Muscle of leg (tissue), 3 donors: ENCODE measurements at regions not wholly inside any gene's neighbourhood (a gene's known extent, or its start where the extent isn't known, plus 50 kb on each side); places are given as distances from the start of the nearest gene placed in this dataset.

Source experiments
- DNase-seq: peaks from one replicate; pipeline ENCODE4 v3.0.0; 2013
- H3K27ac ChIP-seq: one replicate; pipeline ENCODE4 v1.5.1; 2013; ENCODE audit warnings: mild to moderate bottlenecking, low read length, control low read depth
- H3K27me3 ChIP-seq: one replicate; pipeline ENCODE4 v1.6.1; 2013; ENCODE audit warnings: low read length; ENCODE audit not compliant: control insufficient read depth, insufficient read depth
- H3K36me3 ChIP-seq: one replicate; pipeline ENCODE4 v1.6.1; 2013; ENCODE audit warnings: low read length; ENCODE audit not compliant: control insufficient read depth, insufficient read depth
- H3K4me1 ChIP-seq: one replicate; pipeline ENCODE4 v1.6.1; 2013; ENCODE audit warnings: low read length; ENCODE audit not compliant: control insufficient read depth, insufficient read depth
- H3K4me3 ChIP-seq: one replicate; pipeline ENCODE4 v1.5.1; 2013; ENCODE audit warnings: low read length, control low read depth
- H3K9me3 ChIP-seq: replicated peaks from 2 replicates; pipeline ENCODE4 v1.6.1; 2013; ENCODE audit warnings: low read depth, low read length; ENCODE audit not compliant: control insufficient read depth
- WGBS: methylation state at CpG from one replicate; pipeline ENCODE4 v1.1.5; 2013; ENCODE audit warnings: missing lambda C conversion rate; ENCODE audit not compliant: insufficient coverage; 5-methylcytosine and 5-hydroxymethylcytosine counted together

GRCh38 chr10:62709200-62709599 lies 95.3 kb upstream of the ADO start:
- DNase-seq, result no peak
- Histone ChIP-seq H3K9me3 (no peaks in the 10 kb centered on the region), H3K4me3 (no peak overlapping the region), H3K27ac (no peak overlapping the region), H3K4me1 (no peaks in the 10 kb centered on the region), H3K27me3 (no peaks in the 10 kb centered on the region), H3K36me3 (no peaks in the 10 kb centered on the region)
- no CpG with 5 or more reads among the region's 3 CpGs for WGBS

DNA sequence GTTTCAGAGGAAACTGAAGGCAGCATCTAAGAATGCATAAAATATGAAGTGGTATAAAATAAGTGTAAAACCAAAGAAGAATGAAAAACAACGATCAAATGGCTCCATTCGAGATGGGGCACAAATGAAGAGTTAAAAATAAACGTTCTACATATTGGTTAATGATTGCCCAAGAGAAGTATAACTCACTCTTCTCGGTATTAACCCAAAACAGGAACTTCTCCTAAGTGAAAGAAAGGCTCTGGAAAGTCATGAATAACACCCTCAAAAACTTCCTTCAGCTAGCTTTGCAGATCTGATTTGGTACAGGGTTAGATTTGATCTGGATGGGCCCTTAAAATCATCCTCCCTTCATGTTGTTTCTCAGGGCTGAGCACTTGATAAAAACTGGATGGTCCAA lies 94.3 kb upstream of the ADO start:
- no peak overlapping the region for H3K27ac ChIP-seq
- WGBS, result no CpG with 5 or more reads among the region's 4 CpGs
- H3K4me1 ChIP-seq, result no peaks in the 10 kb centered on the region
- H3K4me3 ChIP-seq, result no peak overlapping the region
- H3K27me3 ChIP-seq, result no peaks in the 10 kb centered on the region
- peak; percentile 5 for DNase-seq
- H3K36me3 ChIP-seq, result no peaks in the 10 kb centered on the region
- H3K9me3 ChIP-seq, result no peaks in the 10 kb centered on the region

DNA sequence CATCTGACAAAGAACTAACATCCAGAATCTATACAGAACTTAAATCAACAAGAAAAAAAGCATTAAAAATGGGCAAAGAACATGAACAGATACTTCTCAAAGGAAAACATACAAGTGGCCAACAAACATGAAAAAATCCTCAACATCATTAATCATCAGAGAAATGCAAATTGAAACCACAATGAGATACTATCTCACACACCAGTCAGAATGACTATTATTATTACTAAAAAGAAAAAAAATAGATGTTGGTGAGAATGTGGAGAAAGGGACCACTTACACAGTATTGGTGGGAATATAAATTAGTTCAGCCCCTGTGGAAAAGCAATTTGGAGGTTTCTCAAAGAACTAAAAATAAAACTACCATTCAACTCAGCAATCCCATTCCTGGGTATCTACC lies 89.1 kb upstream of the ADO start:
- H3K4me3 ChIP-seq, result no peak overlapping the region
- H3K4me1 ChIP-seq, result no peaks in the 10 kb centered on the region
- H3K9me3 ChIP-seq, result no peaks in the 10 kb centered on the region
- H3K36me3 ChIP-seq, result no peaks in the 10 kb centered on the region
- H3K27ac ChIP-seq, result no peak overlapping the region
- no peaks in the 10 kb centered on the region for H3K27me3 ChIP-seq
- DNase-seq, result no peak

GRCh38 chr10:62718585-62718984 lies 85.9 kb upstream of the ADO start:
- Histone ChIP-seq H3K36me3 (no peaks in the 10 kb centered on the region), H3K9me3 (no peaks in the 10 kb centered on the region), H3K4me3 (no peak overlapping the region), H3K4me1 (peaks cover 3% of the 10 kb centered on the region), H3K27ac (no peak overlapping the region), H3K27me3 (no peaks in the 10 kb centered on the region)
- WGBS, result 94% methylated on average over 5 of the region's 5 CpGs
- DNase-seq, result no peak

DNA sequence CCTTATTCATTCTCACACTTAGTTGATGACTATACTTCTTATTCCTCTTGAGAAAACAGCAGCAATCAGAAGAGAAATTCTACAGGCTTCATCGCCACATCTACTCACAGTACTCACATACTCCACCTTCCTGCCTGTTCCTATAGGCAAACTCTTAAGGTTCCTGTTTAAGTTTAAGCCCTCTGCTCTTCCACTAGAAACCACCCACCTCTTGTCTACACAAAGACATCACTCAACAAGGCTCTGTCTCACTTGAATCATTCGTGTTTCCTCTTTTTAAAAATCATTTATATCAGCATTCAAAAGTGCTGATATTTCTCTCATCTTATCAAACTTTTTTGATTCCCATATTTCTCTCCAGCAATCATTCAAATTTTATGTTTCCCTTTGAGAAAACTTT lies 85.5 kb upstream of the ADO start:
- no peak overlapping the region for H3K27ac ChIP-seq
- H3K36me3 ChIP-seq, result no peaks in the 10 kb centered on the region
- DNase-seq, result no peak
- H3K27me3 ChIP-seq, result no peaks in the 10 kb centered on the region
- 64% methylated on average over 2 of the region's 2 CpGs for WGBS
- no peaks in the 10 kb centered on the region for H3K9me3 ChIP-seq
- peaks cover 3% of the 10 kb centered on the region for H3K4me1 ChIP-seq
- H3K4me3 ChIP-seq, result no peak overlapping the region

GRCh38 chr10:62721687-62722086 lies 82.8 kb upstream of the ADO start:
- Histone ChIP-seq H3K27me3 (no peaks in the 10 kb centered on the region), H3K9me3 (no peaks in the 10 kb centered on the region), H3K4me1 (peaks cover 3% of the 10 kb centered on the region), H3K4me3 (no peak overlapping the region), H3K27ac (no peak overlapping the region), H3K36me3 (no peaks in the 10 kb centered on the region)
- DNase-seq, result no peak
- no CpG with 5 or more reads among the region's 4 CpGs for WGBS

DNA sequence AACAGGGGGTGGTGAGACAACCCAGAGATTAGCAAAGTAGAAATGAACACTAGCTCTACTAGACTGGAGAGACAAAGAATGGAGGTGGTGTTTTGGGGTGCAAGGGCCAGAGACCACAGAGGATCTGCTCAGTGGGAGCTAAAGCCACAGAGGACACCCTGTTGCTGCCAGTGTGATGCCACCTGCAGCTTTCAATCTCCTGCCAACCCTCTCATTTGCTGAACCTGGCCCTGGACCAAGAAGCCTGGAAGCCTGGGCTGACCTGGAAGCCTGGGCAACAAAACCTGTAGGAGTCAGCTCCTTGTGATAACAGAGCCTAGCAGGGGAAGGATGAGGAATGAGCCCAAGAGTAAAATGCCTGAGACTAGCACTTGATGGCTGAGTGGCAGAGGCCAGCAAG lies 81.1 kb upstream of the ADO start:
- no peak overlapping the region for H3K4me3 ChIP-seq
- no peaks in the 10 kb centered on the region for H3K9me3 ChIP-seq

GRCh38 chr10:62724465-62724864 lies 80.1 kb upstream of the ADO start:
- H3K27ac ChIP-seq, result no peak overlapping the region
- no peak overlapping the region for H3K4me3 ChIP-seq
- no peaks in the 10 kb centered on the region for H3K36me3 ChIP-seq
- H3K27me3 ChIP-seq, result no peaks in the 10 kb centered on the region
- WGBS, result 93% methylated on average over 6 of the region's 7 CpGs
- H3K9me3 ChIP-seq, result no peaks in the 10 kb centered on the region
- DNase-seq, result no peak
- H3K4me1 ChIP-seq, result peaks cover 3% of the 10 kb centered on the region

More for the DNA sequence above, 81.1 kb upstream of the ADO start:
- H3K36me3 ChIP-seq, result no peaks in the 10 kb centered on the region
- no peaks in the 10 kb centered on the region for H3K27me3 ChIP-seq
- peak; percentile 7 for DNase-seq
- H3K27ac ChIP-seq, result no peak overlapping the region
- H3K4me1 ChIP-seq, result peaks cover 3% of the 10 kb centered on the region

GRCh38 chr10:62726142-62726541 lies 78.4 kb upstream of the ADO start:
- no peak overlapping the region for H3K4me3 ChIP-seq
- H3K27me3 ChIP-seq, result no peaks in the 10 kb centered on the region
- no peaks in the 10 kb centered on the region for H3K36me3 ChIP-seq
- H3K9me3 ChIP-seq, result no peaks in the 10 kb centered on the region
- DNase-seq, result no peak
- peaks cover 3% of the 10 kb centered on the region for H3K4me1 ChIP-seq
- no peak overlapping the region for H3K27ac ChIP-seq
- 84% methylated on average over 2 of the region's 5 CpGs for WGBS

DNA sequence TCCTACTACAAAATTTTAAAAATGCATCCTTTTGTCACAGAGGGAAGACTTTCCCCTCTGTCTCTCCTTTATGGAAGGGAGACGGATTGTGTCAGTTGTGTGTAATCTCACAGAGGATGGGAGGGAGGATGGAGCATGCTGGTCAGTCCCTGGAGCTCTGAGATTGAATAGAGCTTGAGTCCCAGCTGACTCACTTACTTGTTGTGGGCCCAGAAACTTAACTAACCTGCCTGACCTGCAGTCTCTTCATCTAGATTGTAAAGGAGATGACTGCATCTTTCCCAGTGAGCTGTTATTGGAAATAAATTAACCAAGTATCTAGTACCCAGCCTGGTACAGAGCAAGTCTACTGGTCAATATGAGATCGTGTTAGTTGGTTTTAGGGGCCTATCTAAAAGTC lies 77.9 kb upstream of the ADO start:
- H3K27me3 ChIP-seq, result no peaks in the 10 kb centered on the region
- peaks cover 3% of the 10 kb centered on the region for H3K4me1 ChIP-seq
- H3K36me3 ChIP-seq, result no peaks in the 10 kb centered on the region
- no peaks in the 10 kb centered on the region for H3K9me3 ChIP-seq
- WGBS, result no CpG with 5 or more reads among the region's 2 CpGs
- no peak overlapping the region for H3K27ac ChIP-seq
- no peak for DNase-seq
- no peak overlapping the region for H3K4me3 ChIP-seq

DNA sequence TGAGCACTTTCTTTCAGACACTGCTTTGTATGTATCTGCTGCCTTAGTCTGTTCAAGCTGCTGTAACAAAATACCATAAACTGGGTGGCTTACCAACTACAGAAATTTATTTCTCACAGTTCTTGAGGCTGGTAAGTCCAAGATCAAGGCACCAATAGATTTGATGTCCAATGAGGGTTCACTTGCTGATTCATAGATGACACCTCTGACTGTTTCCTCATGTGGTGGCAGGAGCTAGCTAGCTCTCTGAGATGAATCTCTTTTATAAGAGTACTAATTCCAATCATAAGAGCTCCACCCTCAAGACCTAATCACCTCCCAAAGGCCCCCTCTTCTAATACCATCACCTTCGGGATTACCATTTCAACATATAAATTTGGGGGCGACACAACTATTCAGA lies 76.6 kb upstream of the ADO start:
- H3K4me1 ChIP-seq, result peaks cover 3% of the 10 kb centered on the region
- H3K4me3 ChIP-seq, result no peak overlapping the region
- H3K27me3 ChIP-seq, result no peaks in the 10 kb centered on the region
- H3K9me3 ChIP-seq, result no peaks in the 10 kb centered on the region
- no peak for DNase-seq
- WGBS, result 100% methylated on average over 1 of the region's 2 CpGs
- no peak overlapping the region for H3K27ac ChIP-seq
- H3K36me3 ChIP-seq, result no peaks in the 10 kb centered on the region
